Mesenchymal stem cell (in vitro differentiated cells and primary cell): ENCODE measurements at regions not wholly inside any gene's neighbourhood (a gene's known extent, or its start where the extent isn't known, plus 50 kb on each side); places are given as distances from the start of the nearest gene placed in this dataset. TPM values are rescaled to one million over a fixed set of nuclear protein-coding genes. Genes with fewer than 3 reads are reported as not detected.

ENCODE experiments used
- DNase-seq: peaks from one replicate; pipeline ENCODE4 v3.0.0-alpha.2; 2013
- H2AFZ ChIP-seq: one replicate; pipeline ENCODE4 v1.6.1; 2013; ENCODE audit warnings: low read depth, mild to moderate bottlenecking, control low read depth, inconsistent platforms, low read length, moderate library complexity
- H2AK5ac ChIP-seq: 2 replicates; pipeline ENCODE4 v1.6.1; 2013; ENCODE audit warnings: low read length, moderate library complexity, mild to moderate bottlenecking, inconsistent platforms; ENCODE audit not compliant: severe bottlenecking
- H2BK120ac ChIP-seq: one replicate; pipeline ENCODE4 v1.6.1; 2013; ENCODE audit warnings: low read depth, mild to moderate bottlenecking, inconsistent platforms, low read length, moderate library complexity
- H2BK12ac ChIP-seq, 2 experiments: one replicate each; pipeline ENCODE4 v1.6.1; 2013; ENCODE audit warnings: inconsistent platforms in 2 of 2, low read length in 2 of 2, mild to moderate bottlenecking in 2 of 2, moderate library complexity in 2 of 2, control low read depth in 1 of 2
- H2BK15ac ChIP-seq: one replicate; pipeline ENCODE4 v1.6.1; 2013; ENCODE audit warnings: mild to moderate bottlenecking, low read depth, inconsistent platforms; ENCODE audit not compliant: poor library complexity, severe bottlenecking
- H2BK5ac ChIP-seq: 2 replicates; pipeline ENCODE4 v1.6.1; 2013; ENCODE audit warnings: low read depth, mild to moderate bottlenecking, low read length, control low read depth, inconsistent platforms; ENCODE audit not compliant: poor library complexity, severe bottlenecking
- H3K14ac ChIP-seq, 2 experiments: one replicate each; pipeline ENCODE4 v1.6.1; 2013; ENCODE audit warnings: inconsistent platforms in 2 of 2, low read length in 2 of 2, control low read depth in 1 of 2, mild to moderate bottlenecking in 1 of 2, moderate library complexity in 1 of 2
- H3K18ac ChIP-seq, 2 experiments: one replicate each; pipeline ENCODE4 v1.6.1; 2013; ENCODE audit warnings: inconsistent platforms in 2 of 2, low read length in 2 of 2, control low read depth in 1 of 2, low read depth in 1 of 2, mild to moderate bottlenecking in 1 of 2
- H3K23ac ChIP-seq, 2 experiments: one replicate each; pipeline ENCODE4 v1.6.1; 2013; ENCODE audit warnings: inconsistent platforms in 2 of 2, low read length in 2 of 2, mild to moderate bottlenecking in 2 of 2, moderate library complexity in 2 of 2, control low read depth in 1 of 2
- H3K27ac ChIP-seq: 2 replicates; pipeline ENCODE4 v1.5.1; 2013; ENCODE audit warnings: mild to moderate bottlenecking, moderate library complexity, low read length, control low read depth, inconsistent platforms; ENCODE audit not compliant: poor library complexity, severe bottlenecking
- H3K27me3 ChIP-seq, 2 experiments: 2 replicates each; pipeline versions ENCODE4 v1.6.1 to v1.7.0; 2013; ENCODE audit warnings: low read length in 2 of 2, mild to moderate bottlenecking in 2 of 2, moderate library complexity in 2 of 2, control low read depth in 1 of 2, inconsistent platforms in 1 of 2; ENCODE audit not compliant: control insufficient read depth in 1 of 2, insufficient read depth in 1 of 2
- H3K36me3 ChIP-seq, 2 experiments: 2 replicates each; pipeline versions ENCODE4 v1.6.1 to v1.7.0; 2013; ENCODE audit warnings: low read length in 2 of 2, control low read depth in 1 of 2, inconsistent platforms in 1 of 2, low read depth in 1 of 2, mild to moderate bottlenecking in 1 of 2; ENCODE audit not compliant: insufficient read depth in 2 of 2, control insufficient read depth in 1 of 2
- H3K4ac ChIP-seq, 2 experiments: one replicate each; pipeline ENCODE4 v1.6.1; 2013; ENCODE audit warnings: inconsistent platforms in 2 of 2, low read length in 2 of 2, mild to moderate bottlenecking in 2 of 2, moderate library complexity in 2 of 2, control low read depth in 1 of 2, low read depth in 1 of 2
- H3K4me1 ChIP-seq: 2 replicates; pipeline ENCODE4 v1.6.1; 2013; ENCODE audit warnings: low read depth, low read length, control low read depth; ENCODE audit not compliant: control insufficient read depth, insufficient read depth
- H3K4me2 ChIP-seq: 2 replicates; pipeline ENCODE4 v1.6.1; 2013; ENCODE audit warnings: low read length, mild to moderate bottlenecking, inconsistent platforms; ENCODE audit not compliant: poor library complexity, severe bottlenecking
- H3K4me3 ChIP-seq, 2 experiments: 2 replicates each; pipeline versions ENCODE4 v1.5.1 to v1.7.0; 2013; ENCODE audit warnings: low read length in 2 of 2, mild to moderate bottlenecking in 2 of 2, control low read depth in 1 of 2, low read depth in 1 of 2; ENCODE audit not compliant: insufficient read depth in 1 of 2
- H3K79me1 ChIP-seq: replicated peaks from 2 replicates; pipeline ENCODE4 v1.6.1; 2013; ENCODE audit warnings: mild to moderate bottlenecking, control low read depth, low read length, inconsistent platforms; ENCODE audit not compliant: poor library complexity, severe bottlenecking
- H3K9ac ChIP-seq: 2 replicates; pipeline ENCODE4 v1.7.0; 2013; ENCODE audit warnings: mild to moderate bottlenecking, low read length, moderate library complexity
- H3K9me3 ChIP-seq: 2 replicates; pipeline ENCODE4 v1.7.0; 2013; ENCODE audit warnings: mild to moderate bottlenecking, low read length; ENCODE audit not compliant: control insufficient read depth
- H4K8ac ChIP-seq: one replicate; pipeline ENCODE4 v1.6.1; 2013; ENCODE audit warnings: inconsistent platforms, mild to moderate bottlenecking, low read length, moderate library complexity
- H4K91ac ChIP-seq: one replicate; pipeline ENCODE4 v1.6.1; 2013; ENCODE audit warnings: mild to moderate bottlenecking, low read length, inconsistent platforms
- WGBS: methylation state at CpG from one replicate; pipeline ENCODE4 v1.1.7; 2013; ENCODE audit warnings: mixed read lengths; 5-methylcytosine and 5-hydroxymethylcytosine counted together
- small RNA-seq: library from polyadenylated mRNA; stranded (forward); fragments of <200 nt; extraction: miRNeasy Mini kit (QIAGEN cat#:217004); gene quantifications from one replicate; pipeline ENCODE3, GENCODE V24; 2013; ENCODE audit warnings: low read depth

GRCh38 chr7:142308326-142308725 lies 50.5 kb upstream of the PRSS58 start:
- no peak overlapping the region for H3K9ac ChIP-seq
- no peak for DNase-seq
- H4K8ac ChIP-seq = no peak overlapping the region

More at GRCh38 chr7:142308326-142308725, 50.5 kb upstream of the PRSS58 start:
- H2AK5ac ChIP-seq = no peak overlapping the region
- no peak overlapping the region for H3K4me3 ChIP-seq
- no peak overlapping the region for H3K23ac ChIP-seq
- no peak overlapping the region for H4K91ac ChIP-seq
- H2BK15ac ChIP-seq = no peak overlapping the region
- no peak overlapping the region for H2BK12ac ChIP-seq
- H2AFZ ChIP-seq = no peak overlapping the region
- H3K4me1 ChIP-seq = no peaks in the 10 kb centered on the region
- 55% methylated on average over 4 of the region's 4 CpGs for WGBS
- no peak overlapping the region for H2BK120ac ChIP-seq
- peaks cover 14% of the 10 kb centered on the region in 2 experiments for H3K27me3 ChIP-seq
- no peak overlapping the region for H3K18ac ChIP-seq
- H3K14ac ChIP-seq = no peak overlapping the region
- H2BK5ac ChIP-seq = no peak overlapping the region
- H3K27ac ChIP-seq = no peak overlapping the region
- no peaks in the 10 kb centered on the region for H3K9me3 ChIP-seq
- H3K4ac ChIP-seq = no peak overlapping the region
- no peak overlapping the region for H3K4me2 ChIP-seq
- H3K36me3 ChIP-seq = no peaks in the 10 kb centered on the region
- no peaks in the 10 kb centered on the region for H3K79me1 ChIP-seq

Small RNAs in the stretch of these regions (small RNA-seq; reads per million reads assigned to genes)
- gene TRBV5-2 (not detected), gene TRBV8-1 (not detected), gene TRBV8-2 (not detected)
